Suprapubic skin (tissue), 4 donors: ENCODE measurements at regions not wholly inside any gene's neighbourhood (a gene's known extent, or its start where the extent isn't known, plus 50 kb on each side); places are given as distances from the start of the nearest gene placed in this dataset.

Source experiments
- CTCF ChIP-seq, 2 donors: fragments of 200-600 bp in 1 of 2; fragments of 450-650 bp in 1 of 2; sonication (generic) in 1 of 2; IDR thresholded peaks; one replicate each; pipeline ENCODE4 v1.5.1; 2016 to 2019; ENCODE audit warnings: antibody characterized with exemption in 2 of 2, mild to moderate bottlenecking in 1 of 2, moderate library complexity in 1 of 2
- POLR2A ChIP-seq, 2 donors: fragments of 450-650 bp; IDR thresholded peaks; one replicate each; pipeline ENCODE4 v1.6.1; 2017; ENCODE audit warnings: antibody characterized with exemption in 2 of 2, mild to moderate bottlenecking in 2 of 2, moderate library complexity in 2 of 2
- POLR2AphosphoS5 ChIP-seq, 3 donors: sonication (generic); formaldehyde crosslinking; IDR thresholded peaks; one replicate each; pipeline ENCODE4 v1.6.1; 2017; ENCODE audit warnings: antibody characterized with exemption in 3 of 3

- TF ChIP-seq CTCF (IDR thresholded peaks at IDR 0.05) (no peak), POLR2AphosphoS5 (IDR thresholded peaks at IDR 0.05) (no peak), POLR2A (IDR thresholded peaks at IDR 0.05) (no peak)
These were observed 362.2 kb upstream of the EMCN start for GRCh38 chr4:100880011-100880410.
